HFFc6 (cell line): ENCODE measurements at regions not wholly inside any gene's neighbourhood (a gene's known extent, or its start where the extent isn't known, plus 50 kb on each side); places are given as distances from the start of the nearest gene placed in this dataset.

ENCODE experiments used
- DNase-seq: peaks from one replicate; pipeline ENCODE4 v3.0.0-alpha.2; 2018
- H3K27ac Mint-ChIP-seq: 2 replicates; pipeline ENCODE4 v1.8.0; 2020; ENCODE audit warnings: mild to moderate bottlenecking, mixed read lengths
- H3K27me3 Mint-ChIP-seq: 2 replicates; pipeline ENCODE4 v1.8.0; 2021; ENCODE audit warnings: mild to moderate bottlenecking, moderate library complexity, mixed read lengths; ENCODE audit not compliant: insufficient read depth
- H3K36me3 Mint-ChIP-seq: 2 replicates; pipeline ENCODE4 v1.8.0; 2021; ENCODE audit warnings: low read depth, mixed read lengths
- H3K4me1 Mint-ChIP-seq: 2 replicates; pipeline ENCODE4 v1.8.0; 2020; ENCODE audit warnings: low read depth, mixed read lengths
- H3K4me3 Mint-ChIP-seq: 2 replicates; pipeline ENCODE4 v1.8.0; 2020; ENCODE audit warnings: mild to moderate bottlenecking, moderate library complexity, mixed read lengths
- H3K9me3 Mint-ChIP-seq: 2 replicates; pipeline ENCODE4 v1.8.0; 2020; ENCODE audit warnings: mild to moderate bottlenecking, mixed read lengths
- CTCF ChIP-seq: fragments of 200-600 bp; sonication (generic); IDR thresholded peaks from 2 replicates; pipeline ENCODE4 v1.5.0; 2021; ENCODE audit warnings: antibody characterized with exemption, mild to moderate bottlenecking

GRCh38 chr6:164246082-164246481, 831.6 kb downstream of the QKI start:
- H3K27me3 Mint-ChIP-seq = no peaks in the 10 kb centered on the region
- DNase-seq = no peak
- no peak overlapping the region for H3K4me3 Mint-ChIP-seq
- TF ChIP-seq CTCF = no peak
- no peaks in the 10 kb centered on the region for H3K36me3 Mint-ChIP-seq
- H3K27ac Mint-ChIP-seq = no peak overlapping the region
- H3K4me1 Mint-ChIP-seq = no peaks in the 10 kb centered on the region
- peaks cover 51% of the 10 kb centered on the region for H3K9me3 Mint-ChIP-seq

- no peak for TF ChIP-seq CTCF
- H3K27ac Mint-ChIP-seq = no peak overlapping the region
- no peaks in the 10 kb centered on the region for H3K36me3 Mint-ChIP-seq
- no peaks in the 10 kb centered on the region for H3K27me3 Mint-ChIP-seq
- no peaks in the 10 kb centered on the region for H3K4me1 Mint-ChIP-seq
- H3K4me3 Mint-ChIP-seq = no peak overlapping the region
- H3K9me3 Mint-ChIP-seq = peaks cover 67% of the 10 kb centered on the region
- no peak for DNase-seq
These were observed 829.4 kb downstream of the QKI start for GRCh38 chr6:164243949-164244348.

GRCh38 chr6:164243012-164243610, 828.6 kb downstream of the QKI start:
- no peaks in the 10 kb centered on the region for H3K36me3 Mint-ChIP-seq
- H3K27me3 Mint-ChIP-seq = no peaks in the 10 kb centered on the region
- peaks cover 64% of the 10 kb centered on the region for H3K9me3 Mint-ChIP-seq
- DNase-seq = no peak
- TF ChIP-seq CTCF = no peak
- H3K4me1 Mint-ChIP-seq = no peaks in the 10 kb centered on the region
- H3K4me3 Mint-ChIP-seq = no peak overlapping the region
- H3K27ac Mint-ChIP-seq = no peak overlapping the region

- Mint-ChIP-seq H3K27ac (no peak overlapping the region), H3K4me3 (no peak overlapping the region)
- no peak for TF ChIP-seq CTCF
These were observed 816.3 kb downstream of the QKI start for GRCh38 chr6:164230804-164231203.

GRCh38 chr6:164230259-164230658, 815.7 kb downstream of the QKI start:
- H3K27ac Mint-ChIP-seq = no peak overlapping the region
- DNase-seq = no peak
- no peak for TF ChIP-seq CTCF
- H3K27me3 Mint-ChIP-seq = no peaks in the 10 kb centered on the region
- no peaks in the 10 kb centered on the region for H3K4me1 Mint-ChIP-seq
- H3K9me3 Mint-ChIP-seq = peaks cover 45% of the 10 kb centered on the region
- no peak overlapping the region for H3K4me3 Mint-ChIP-seq
- H3K36me3 Mint-ChIP-seq = no peaks in the 10 kb centered on the region

More at GRCh38 chr6:164230804-164231203, 816.3 kb downstream of the QKI start:
- DNase-seq = no peak
- H3K4me1 Mint-ChIP-seq = no peaks in the 10 kb centered on the region
- peaks cover 46% of the 10 kb centered on the region for H3K9me3 Mint-ChIP-seq
- H3K36me3 Mint-ChIP-seq = no peaks in the 10 kb centered on the region
- no peaks in the 10 kb centered on the region for H3K27me3 Mint-ChIP-seq

- no peaks in the 10 kb centered on the region; the same call in 1 of the 2 replicates for H3K27me3 Mint-ChIP-seq
- H3K36me3 Mint-ChIP-seq = no peaks in the 10 kb centered on the region
- no peak overlapping the region for H3K27ac Mint-ChIP-seq
- H3K4me3 Mint-ChIP-seq = no peak overlapping the region
- DNase-seq = no peak
- H3K9me3 Mint-ChIP-seq = peaks cover 44% of the 10 kb centered on the region
- H3K4me1 Mint-ChIP-seq = no peaks in the 10 kb centered on the region
- no peak for TF ChIP-seq CTCF
These were observed 815.2 kb downstream of the QKI start for GRCh38 chr6:164229716-164230115.
